Lower lobe of right lung (tissue), 2 donors: ENCODE measurements at regions not wholly inside any gene's neighbourhood (a gene's known extent, or its start where the extent isn't known, plus 50 kb on each side); places are given as distances from the start of the nearest gene placed in this dataset.
A peak's percentile ranks its signal among the peaks of the same experiment; 100 is the strongest.
"Not testable (repeated sequence)": the region's sequence is repeated elsewhere in the genome, so short reads cannot be mapped to it uniquely, and the experiment has no call there.

Experiments
- ATAC-seq, 2 donors: fragments of 200-7000 bp; cut with Tn5 transposase; one replicate each; pipeline ENCODE4 v1.9.1; 2020 to 2022; ENCODE audit warnings: mild to moderate bottlenecking in 2 of 2, moderate library complexity in 2 of 2
- DNase-seq: peaks from one replicate; pipeline ENCODE4 v3.0.0-alpha.2; 2020
- H3K27ac ChIP-seq: fragments of 200-600 bp; one replicate; pipeline ENCODE4 v1.8.0; 2022
- H3K27me3 ChIP-seq: fragments of 200-600 bp; one replicate; pipeline ENCODE4 v1.8.0; 2022; ENCODE audit warnings: low read depth
- H3K36me3 ChIP-seq: fragments of 200-600 bp; one replicate; pipeline ENCODE4 v1.8.0; 2022; ENCODE audit warnings: mild to moderate bottlenecking
- H3K4me1 ChIP-seq: fragments of 200-600 bp; one replicate; pipeline ENCODE4 v1.8.0; 2022
- H3K4me3 ChIP-seq: fragments of 200-600 bp; one replicate; pipeline ENCODE4 v1.8.0; 2022; ENCODE audit warnings: mild to moderate bottlenecking
- H3K9me3 ChIP-seq: fragments of 200-600 bp; one replicate; pipeline ENCODE4 v1.8.0; 2022
- intact Hi-C: fragments of 100-400 bp; cut with DNase I; formaldehyde crosslinking; loops from one replicate; pipeline ENCODE4 v1.11.0; 2022
- TF ChIP-seq, protein P1 (sequence below): fragments of 200-600 bp; IDR thresholded peaks from one replicate; pipeline ENCODE4 v1.8.0; 2022; ENCODE audit warnings: antibody characterized with exemption, mild to moderate bottlenecking
- donor health status: DM: no; HTN: yes; CAD: no; lungs with severe emphysema.

DNA sequence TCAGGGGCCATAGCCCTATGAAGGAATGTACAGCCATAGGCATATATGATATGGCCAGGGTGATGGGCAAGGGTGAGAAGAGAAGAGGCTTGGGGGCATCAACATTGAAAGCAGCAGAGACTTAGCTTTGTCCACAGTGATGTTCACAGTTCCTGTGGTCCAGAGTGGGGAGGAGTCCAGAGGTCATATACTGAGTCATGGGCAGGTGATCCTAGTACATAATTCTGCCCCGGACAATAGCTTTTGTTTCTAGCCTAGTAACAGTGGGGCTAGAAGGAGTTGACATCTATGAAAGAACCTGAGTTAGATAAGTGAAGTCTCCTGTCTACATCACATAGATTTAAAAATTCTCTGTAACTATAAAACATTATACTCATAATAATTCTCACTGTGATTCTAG lies 496.3 kb upstream of the TNP1 start:
- TF ChIP-seq, protein P1, sequence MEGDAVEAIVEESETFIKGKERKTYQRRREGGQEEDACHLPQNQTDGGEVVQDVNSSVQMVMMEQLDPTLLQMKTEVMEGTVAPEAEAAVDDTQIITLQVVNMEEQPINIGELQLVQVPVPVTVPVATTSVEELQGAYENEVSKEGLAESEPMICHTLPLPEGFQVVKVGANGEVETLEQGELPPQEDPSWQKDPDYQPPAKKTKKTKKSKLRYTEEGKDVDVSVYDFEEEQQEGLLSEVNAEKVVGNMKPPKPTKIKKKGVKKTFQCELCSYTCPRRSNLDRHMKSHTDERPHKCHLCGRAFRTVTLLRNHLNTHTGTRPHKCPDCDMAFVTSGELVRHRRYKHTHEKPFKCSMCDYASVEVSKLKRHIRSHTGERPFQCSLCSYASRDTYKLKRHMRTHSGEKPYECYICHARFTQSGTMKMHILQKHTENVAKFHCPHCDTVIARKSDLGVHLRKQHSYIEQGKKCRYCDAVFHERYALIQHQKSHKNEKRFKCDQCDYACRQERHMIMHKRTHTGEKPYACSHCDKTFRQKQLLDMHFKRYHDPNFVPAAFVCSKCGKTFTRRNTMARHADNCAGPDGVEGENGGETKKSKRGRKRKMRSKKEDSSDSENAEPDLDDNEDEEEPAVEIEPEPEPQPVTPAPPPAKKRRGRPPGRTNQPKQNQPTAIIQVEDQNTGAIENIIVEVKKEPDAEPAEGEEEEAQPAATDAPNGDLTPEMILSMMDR = no peak
- Histone ChIP-seq H3K4me1 (peaks cover 20% of the 10 kb centered on the region), H3K27ac (peak overlapping the region; percentile 48), H3K9me3 (no peaks in the 10 kb centered on the region), H3K4me3 (no peak overlapping the region), H3K27me3 (no peaks in the 10 kb centered on the region), H3K36me3 (no peaks in the 10 kb centered on the region)
- ATAC-seq (no peak), DNase-seq (no peak)
- intact Hi-C loops = no loop called here

DNA sequence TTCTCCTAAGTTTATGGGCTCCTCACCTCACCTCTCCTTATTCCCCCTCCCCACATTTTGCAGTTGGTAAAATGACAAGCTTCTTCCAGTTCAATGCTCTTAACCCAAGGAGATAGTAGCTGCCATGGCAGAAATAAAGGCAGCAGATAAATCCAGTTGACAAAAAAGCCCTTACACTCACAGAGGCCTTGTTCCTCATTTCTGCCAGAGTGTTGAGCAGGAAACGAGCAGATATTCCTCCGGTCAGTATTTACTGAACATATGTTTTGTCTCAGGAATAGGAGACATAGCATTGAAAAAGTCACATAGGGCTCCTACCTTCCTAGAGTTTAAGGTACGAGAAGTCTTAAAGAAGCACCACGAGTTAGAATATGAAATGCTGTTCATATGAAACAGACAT lies 493.7 kb upstream of the TNP1 start:
- ATAC-seq (no peak), DNase-seq (no peak)
- Histone ChIP-seq H3K27me3 (no peaks in the 10 kb centered on the region), H3K36me3 (no peaks in the 10 kb centered on the region), H3K9me3 (peaks cover 5% of the 10 kb centered on the region), H3K4me3 (no peak overlapping the region), H3K4me1 (peaks cover 9% of the 10 kb centered on the region), H3K27ac (no peak overlapping the region)
- TF ChIP-seq, protein P1 = no peak
- intact Hi-C loops = no loop called here

DNA sequence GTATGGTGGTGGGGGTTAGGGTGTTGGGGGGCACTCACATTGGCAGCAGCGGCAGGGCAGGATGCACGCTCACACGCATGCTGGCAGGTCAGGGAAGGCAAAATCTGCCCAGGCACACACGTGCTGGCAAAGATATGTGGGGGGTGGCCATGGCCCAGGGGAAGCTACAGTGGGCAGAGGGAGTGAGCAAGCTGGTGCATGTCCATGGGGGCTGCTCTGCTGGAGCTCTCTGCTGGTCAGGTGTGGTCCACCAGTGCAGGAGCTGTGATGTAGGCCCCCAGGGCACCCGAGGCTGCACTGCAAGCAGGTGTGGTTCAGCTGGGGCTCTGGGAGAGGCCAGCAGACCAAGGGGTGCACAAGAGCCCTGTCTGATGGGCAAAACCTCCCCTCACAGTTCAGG lies 491.5 kb upstream of the TNP1 start:
- Histone ChIP-seq H3K36me3 (no peaks in the 10 kb centered on the region), H3K27ac (no peak overlapping the region), H3K9me3 (peaks cover 5% of the 10 kb centered on the region), H3K4me3 (no peak overlapping the region), H3K27me3 (no peaks in the 10 kb centered on the region), H3K4me1 (no peaks in the 10 kb centered on the region)
- intact Hi-C loops = no loop called here
- DNase-seq (no peak), ATAC-seq (peak in 1 of 2 donors; percentile 15)
- TF ChIP-seq, protein P1 = no peak

DNA sequence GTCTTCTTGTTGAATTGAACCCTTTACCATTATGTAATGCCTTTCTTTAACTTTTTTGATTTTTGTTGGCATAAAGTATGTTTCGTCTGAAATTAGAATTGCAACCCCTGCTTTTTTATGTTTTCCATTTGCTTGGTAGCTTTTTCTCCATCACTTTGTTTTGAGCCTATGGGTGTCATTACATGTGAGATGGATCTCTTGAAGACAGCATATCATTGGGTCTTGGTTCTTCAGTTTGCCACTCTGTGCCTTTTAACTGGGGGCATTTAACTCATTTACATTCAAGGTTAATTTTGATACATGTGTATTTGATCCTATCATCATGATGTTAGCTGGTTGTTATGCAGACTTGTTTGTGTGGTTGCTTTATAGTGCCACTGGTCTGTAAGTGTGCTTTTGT lies 489.4 kb upstream of the TNP1 start:
- no peaks in the 10 kb centered on the region for H3K27me3 ChIP-seq
- no peaks in the 10 kb centered on the region for H3K4me1 ChIP-seq
- H3K4me3 ChIP-seq = no peak overlapping the region
- H3K36me3 ChIP-seq = no peaks in the 10 kb centered on the region
- no peak overlapping the region for H3K27ac ChIP-seq
- ATAC-seq (no peak), DNase-seq (no peak)
- peaks cover 5% of the 10 kb centered on the region for H3K9me3 ChIP-seq
- intact Hi-C loops = no loop called here
- TF ChIP-seq, protein P1 = no peak

DNA sequence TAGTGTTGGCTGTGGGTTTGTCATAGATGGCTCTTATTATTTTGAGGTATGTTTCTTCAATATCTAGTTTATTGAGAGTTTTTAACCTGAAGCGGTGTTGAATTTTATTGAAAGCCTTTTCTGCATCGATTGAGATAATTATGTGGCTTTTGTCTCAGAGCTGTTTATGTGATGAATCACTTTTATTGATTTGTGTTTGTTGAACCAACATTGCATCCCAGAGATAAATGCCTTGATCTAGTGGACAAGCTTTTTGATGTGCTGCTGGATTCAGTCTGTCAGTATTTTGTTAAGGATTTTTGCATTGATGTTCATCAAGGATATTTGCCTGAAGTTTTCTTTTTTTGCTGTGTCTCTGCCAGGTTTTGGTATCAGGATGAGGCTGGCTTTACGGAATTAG lies 487.8 kb upstream of the TNP1 start:
- DNase-seq, H3K27me3 ChIP-seq, H3K9me3 ChIP-seq, H3K4me1 ChIP-seq, ATAC-seq, H3K27ac ChIP-seq, H3K36me3 ChIP-seq, intact Hi-C loops, H3K4me3 ChIP-seq: not testable (repeated sequence)

DNA sequence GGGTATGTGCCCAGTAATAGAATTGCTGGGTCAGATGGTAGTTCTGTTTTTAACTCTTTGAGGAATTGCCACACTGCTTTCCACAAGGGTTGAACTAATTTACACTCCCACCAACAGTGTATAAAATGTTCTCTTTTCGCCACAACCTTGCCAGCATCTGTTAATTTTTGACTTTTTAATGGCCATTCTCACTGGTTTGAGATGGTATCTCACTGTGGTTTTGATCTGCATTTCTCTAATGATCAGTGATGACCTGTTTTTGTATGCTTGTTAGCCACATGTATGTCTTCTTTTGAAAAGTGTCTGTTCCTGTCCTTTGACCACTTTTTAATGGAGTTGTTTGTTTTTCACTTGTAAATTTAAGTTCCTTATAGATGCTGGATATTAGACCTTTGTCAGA lies 486.2 kb upstream of the TNP1 start:
- H3K27me3 ChIP-seq, intact Hi-C loops, H3K36me3 ChIP-seq, DNase-seq, H3K4me3 ChIP-seq, H3K9me3 ChIP-seq, H3K27ac ChIP-seq, H3K4me1 ChIP-seq, ATAC-seq: not testable (repeated sequence)

DNA sequence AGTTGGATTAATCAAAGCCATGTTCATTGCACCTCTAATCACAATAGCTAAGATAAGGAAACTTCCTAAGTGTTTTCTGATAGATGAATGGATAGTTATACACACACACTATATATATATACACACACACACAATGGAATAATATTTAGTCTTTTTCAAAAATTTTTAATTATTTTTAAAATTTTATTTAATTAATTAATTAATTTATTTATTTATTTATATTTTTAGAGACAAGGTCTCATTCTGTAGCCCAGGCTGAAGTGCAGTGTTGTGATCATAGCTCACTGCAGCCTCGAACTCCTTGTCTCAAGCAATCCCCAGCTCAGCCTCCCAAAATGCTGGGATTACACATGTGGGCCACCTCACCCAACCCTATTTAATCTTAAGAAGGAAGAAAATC lies 481.0 kb upstream of the TNP1 start:
- intact Hi-C loops = no loop called here
- H3K4me3 ChIP-seq = no peak overlapping the region
- TF ChIP-seq, protein P1 = no peak

More for the DNA sequence above, 481.0 kb upstream of the TNP1 start:
- Histone ChIP-seq H3K27me3 (no peaks in the 10 kb centered on the region), H3K27ac (no peak overlapping the region), H3K4me1 (no peaks in the 10 kb centered on the region), H3K9me3 (no peaks in the 10 kb centered on the region), H3K36me3 (no peaks in the 10 kb centered on the region)
- DNase-seq = no peak
- no peak for ATAC-seq
